HL-60 (cell line): ENCODE measurements at regions not wholly inside any gene's neighbourhood (a gene's known extent, or its start where the extent isn't known, plus 50 kb on each side); places are given as distances from the start of the nearest gene placed in this dataset.

Experiments
- DNase-seq, 2 experiments: peaks; one replicate each; pipeline ENCODE4 v3.0.0-alpha.2; 2010 to 2020; ENCODE audit warnings: low read depth in 1 of 2, low spot score in 1 of 2
- H3K27ac ChIP-seq: fragments of 250-450 bp; sonication (Bioruptor Pico); replicated peaks from 2 replicates; pipeline ENCODE4 v1.5.1; 2020; ENCODE audit warnings: mild to moderate bottlenecking, moderate library complexity
- H3K27me3 ChIP-seq: fragments of 250-450 bp; sonication (Bioruptor Pico); 2 replicates; pipeline ENCODE4 v1.5.1; 2021; ENCODE audit warnings: mild to moderate bottlenecking, moderate library complexity; ENCODE audit not compliant: insufficient read depth, poor library complexity, severe bottlenecking
- H3K4me3 ChIP-seq: replicated peaks from 2 replicates; pipeline ENCODE4 v1.5.1; 2011; ENCODE audit warnings: mild to moderate bottlenecking, control low read depth, low read length; ENCODE audit not compliant: insufficient read depth
- GABPA ChIP-seq: IDR thresholded peaks from 2 replicates; pipeline ENCODE4 v1.6.1; 2012; ENCODE audit warnings: low read depth
- POLR2AphosphoS5 ChIP-seq: IDR thresholded peaks from 2 replicates; pipeline ENCODE4 v1.6.1; 2012; ENCODE audit warnings: low read depth
- SPI1 ChIP-seq: IDR thresholded peaks from 2 replicates; pipeline ENCODE4 v1.6.1; 2012; ENCODE audit warnings: low read depth, mild to moderate bottlenecking, borderline replicate concordance
- TF ChIP-seq, protein P1 (sequence below): IDR thresholded peaks from one replicate; pipeline ENCODE4 v1.5.1; 2011; ENCODE audit warnings: low read length, control low read depth, inconsistent platforms; ENCODE audit not compliant: insufficient read depth
- TF ChIP-seq, protein P2 (sequence below): IDR thresholded peaks from 2 replicates; pipeline ENCODE4 v1.6.1; 2012; ENCODE audit warnings: low read depth; ENCODE audit not compliant: insufficient replicate concordance

DNA sequence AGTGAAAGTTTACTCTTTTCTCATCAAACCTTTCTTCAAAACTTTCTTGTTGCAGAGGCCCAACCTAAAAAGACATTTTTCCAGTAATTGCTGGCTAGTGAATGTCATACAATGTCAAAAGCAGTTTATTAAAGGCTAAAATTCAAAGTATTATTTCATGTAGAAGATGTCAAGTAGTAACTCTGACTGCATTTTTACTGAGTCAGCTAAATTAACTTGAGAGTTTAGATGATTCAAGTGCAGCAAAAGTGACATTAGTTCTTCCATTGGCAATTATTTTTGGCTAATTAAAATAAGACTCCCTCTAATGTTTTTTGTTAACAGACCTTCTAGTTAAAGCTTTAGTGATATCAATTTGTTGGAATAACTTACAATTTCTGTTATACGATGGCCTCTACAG is 1438.5 kb downstream of the GRIK2 start:
- H3K27me3 ChIP-seq, result no peaks in the 10 kb centered on the region
- no peak overlapping the region for H3K4me3 ChIP-seq
- H3K27ac ChIP-seq, result no peak overlapping the region
- DNase-seq, result no peak
- TF ChIP-seq, protein P1, sequence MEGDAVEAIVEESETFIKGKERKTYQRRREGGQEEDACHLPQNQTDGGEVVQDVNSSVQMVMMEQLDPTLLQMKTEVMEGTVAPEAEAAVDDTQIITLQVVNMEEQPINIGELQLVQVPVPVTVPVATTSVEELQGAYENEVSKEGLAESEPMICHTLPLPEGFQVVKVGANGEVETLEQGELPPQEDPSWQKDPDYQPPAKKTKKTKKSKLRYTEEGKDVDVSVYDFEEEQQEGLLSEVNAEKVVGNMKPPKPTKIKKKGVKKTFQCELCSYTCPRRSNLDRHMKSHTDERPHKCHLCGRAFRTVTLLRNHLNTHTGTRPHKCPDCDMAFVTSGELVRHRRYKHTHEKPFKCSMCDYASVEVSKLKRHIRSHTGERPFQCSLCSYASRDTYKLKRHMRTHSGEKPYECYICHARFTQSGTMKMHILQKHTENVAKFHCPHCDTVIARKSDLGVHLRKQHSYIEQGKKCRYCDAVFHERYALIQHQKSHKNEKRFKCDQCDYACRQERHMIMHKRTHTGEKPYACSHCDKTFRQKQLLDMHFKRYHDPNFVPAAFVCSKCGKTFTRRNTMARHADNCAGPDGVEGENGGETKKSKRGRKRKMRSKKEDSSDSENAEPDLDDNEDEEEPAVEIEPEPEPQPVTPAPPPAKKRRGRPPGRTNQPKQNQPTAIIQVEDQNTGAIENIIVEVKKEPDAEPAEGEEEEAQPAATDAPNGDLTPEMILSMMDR, result no peak
- TF ChIP-seq POLR2AphosphoS5 (no peak), SPI1 (no peak), GABPA (no peak)
- TF ChIP-seq, protein P2, sequence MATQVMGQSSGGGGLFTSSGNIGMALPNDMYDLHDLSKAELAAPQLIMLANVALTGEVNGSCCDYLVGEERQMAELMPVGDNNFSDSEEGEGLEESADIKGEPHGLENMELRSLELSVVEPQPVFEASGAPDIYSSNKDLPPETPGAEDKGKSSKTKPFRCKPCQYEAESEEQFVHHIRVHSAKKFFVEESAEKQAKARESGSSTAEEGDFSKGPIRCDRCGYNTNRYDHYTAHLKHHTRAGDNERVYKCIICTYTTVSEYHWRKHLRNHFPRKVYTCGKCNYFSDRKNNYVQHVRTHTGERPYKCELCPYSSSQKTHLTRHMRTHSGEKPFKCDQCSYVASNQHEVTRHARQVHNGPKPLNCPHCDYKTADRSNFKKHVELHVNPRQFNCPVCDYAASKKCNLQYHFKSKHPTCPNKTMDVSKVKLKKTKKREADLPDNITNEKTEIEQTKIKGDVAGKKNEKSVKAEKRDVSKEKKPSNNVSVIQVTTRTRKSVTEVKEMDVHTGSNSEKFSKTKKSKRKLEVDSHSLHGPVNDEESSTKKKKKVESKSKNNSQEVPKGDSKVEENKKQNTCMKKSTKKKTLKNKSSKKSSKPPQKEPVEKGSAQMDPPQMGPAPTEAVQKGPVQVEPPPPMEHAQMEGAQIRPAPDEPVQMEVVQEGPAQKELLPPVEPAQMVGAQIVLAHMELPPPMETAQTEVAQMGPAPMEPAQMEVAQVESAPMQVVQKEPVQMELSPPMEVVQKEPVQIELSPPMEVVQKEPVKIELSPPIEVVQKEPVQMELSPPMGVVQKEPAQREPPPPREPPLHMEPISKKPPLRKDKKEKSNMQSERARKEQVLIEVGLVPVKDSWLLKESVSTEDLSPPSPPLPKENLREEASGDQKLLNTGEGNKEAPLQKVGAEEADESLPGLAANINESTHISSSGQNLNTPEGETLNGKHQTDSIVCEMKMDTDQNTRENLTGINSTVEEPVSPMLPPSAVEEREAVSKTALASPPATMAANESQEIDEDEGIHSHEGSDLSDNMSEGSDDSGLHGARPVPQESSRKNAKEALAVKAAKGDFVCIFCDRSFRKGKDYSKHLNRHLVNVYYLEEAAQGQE, result no peak

DNA sequence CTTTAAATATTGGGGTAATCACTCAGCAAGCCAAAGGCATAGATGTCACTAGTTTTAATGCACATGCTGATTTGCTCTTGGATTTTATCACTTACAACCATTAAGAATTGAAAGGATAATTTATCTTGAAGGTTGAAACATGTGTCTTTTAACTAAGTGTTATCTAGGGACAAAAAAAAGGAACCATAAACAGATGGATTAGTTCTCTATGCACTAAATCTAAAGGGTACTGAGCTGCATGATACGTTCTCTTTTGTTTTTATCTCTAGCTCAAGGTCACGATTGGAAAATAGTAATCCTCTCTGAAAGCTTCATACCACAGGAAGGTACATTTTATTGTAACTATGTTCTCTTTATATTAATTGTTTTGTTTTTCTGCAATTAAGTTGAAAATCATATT is 1426.6 kb downstream of the GRIK2 start:
- no peak for DNase-seq
- Histone ChIP-seq H3K4me3 (no peak overlapping the region), H3K27ac (no peak overlapping the region), H3K27me3 (no peaks in the 10 kb centered on the region)
- TF ChIP-seq SPI1, result no peak
- TF ChIP-seq, protein P1, result no peak
- TF ChIP-seq GABPA, result no peak
- TF ChIP-seq, protein P2, result no peak
- TF ChIP-seq POLR2AphosphoS5, result no peak

DNA sequence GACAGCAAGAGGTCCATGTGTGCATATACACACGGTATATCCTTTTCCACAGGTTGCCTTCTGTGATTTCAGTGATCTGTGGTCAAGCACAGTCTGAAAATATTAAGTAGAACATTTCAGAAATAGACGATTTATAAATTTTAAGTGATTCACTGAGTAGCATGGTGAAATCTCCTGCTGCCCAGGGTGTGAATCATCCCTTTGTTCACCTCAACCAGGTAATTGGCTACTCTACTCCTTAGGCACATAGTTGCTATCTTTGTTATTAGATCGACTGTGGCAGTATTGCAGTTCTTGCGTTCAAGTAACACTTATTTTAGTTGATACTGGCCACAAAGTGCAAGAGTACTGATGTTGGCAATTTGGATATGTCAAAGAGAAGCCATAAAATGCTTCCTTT is 1421.7 kb downstream of the GRIK2 start:
- DNase-seq, result no peak
- no peak overlapping the region for H3K27ac ChIP-seq
- TF ChIP-seq POLR2AphosphoS5 (no peak), SPI1 (no peak), GABPA (no peak)
- TF ChIP-seq, protein P2, result no peak
- TF ChIP-seq, protein P1, result no peak
- H3K27me3 ChIP-seq, result no peaks in the 10 kb centered on the region
- H3K4me3 ChIP-seq, result no peak overlapping the region
